PC-9 (cell line): ENCODE measurements at regions not wholly inside any gene's neighbourhood (a gene's known extent, or its start where the extent isn't known, plus 50 kb on each side); places are given as distances from the start of the nearest gene placed in this dataset.
"Not testable (repeated sequence)": the region's sequence is repeated elsewhere in the genome, so short reads cannot be mapped to it uniquely, and the experiment has no call there.

Experiments
- EZH2 ChIP-seq: fragments of 200-600 bp; sonication (generic); IDR thresholded peaks from 2 replicates; pipeline ENCODE4 v1.8.0; 2017; ENCODE audit warnings: antibody characterized with exemption, low read depth
- TF ChIP-seq, protein P1 (sequence below): fragments of 200-600 bp; sonication (generic); conservative IDR thresholded peaks from 2 replicates; pipeline ENCODE4 v1.6.1; 2017; ENCODE audit warnings: mixed run types, antibody characterized with exemption, mild to moderate bottlenecking, moderate library complexity

DNA sequence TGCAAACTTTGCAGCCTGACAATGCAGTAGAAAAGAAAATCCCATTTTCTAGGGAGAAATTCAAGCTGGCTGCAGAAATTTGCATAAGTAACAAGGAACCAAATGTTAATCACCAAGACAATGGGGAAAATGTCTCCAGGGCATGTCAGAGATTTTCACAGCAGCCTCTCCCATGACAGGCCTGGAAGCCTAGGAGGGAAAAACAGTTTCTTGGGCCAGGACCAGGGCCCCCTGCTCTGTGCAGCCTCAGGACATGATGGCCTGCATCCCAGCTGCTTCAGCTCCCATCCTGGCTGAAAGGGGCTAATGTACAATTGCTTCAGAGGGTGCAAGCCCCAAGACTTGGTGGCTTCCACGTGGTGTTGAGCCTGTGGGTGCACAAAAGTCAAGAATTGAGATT is 74.8 kb upstream of the SERPINE2 start:
- TF ChIP-seq, protein P1, sequence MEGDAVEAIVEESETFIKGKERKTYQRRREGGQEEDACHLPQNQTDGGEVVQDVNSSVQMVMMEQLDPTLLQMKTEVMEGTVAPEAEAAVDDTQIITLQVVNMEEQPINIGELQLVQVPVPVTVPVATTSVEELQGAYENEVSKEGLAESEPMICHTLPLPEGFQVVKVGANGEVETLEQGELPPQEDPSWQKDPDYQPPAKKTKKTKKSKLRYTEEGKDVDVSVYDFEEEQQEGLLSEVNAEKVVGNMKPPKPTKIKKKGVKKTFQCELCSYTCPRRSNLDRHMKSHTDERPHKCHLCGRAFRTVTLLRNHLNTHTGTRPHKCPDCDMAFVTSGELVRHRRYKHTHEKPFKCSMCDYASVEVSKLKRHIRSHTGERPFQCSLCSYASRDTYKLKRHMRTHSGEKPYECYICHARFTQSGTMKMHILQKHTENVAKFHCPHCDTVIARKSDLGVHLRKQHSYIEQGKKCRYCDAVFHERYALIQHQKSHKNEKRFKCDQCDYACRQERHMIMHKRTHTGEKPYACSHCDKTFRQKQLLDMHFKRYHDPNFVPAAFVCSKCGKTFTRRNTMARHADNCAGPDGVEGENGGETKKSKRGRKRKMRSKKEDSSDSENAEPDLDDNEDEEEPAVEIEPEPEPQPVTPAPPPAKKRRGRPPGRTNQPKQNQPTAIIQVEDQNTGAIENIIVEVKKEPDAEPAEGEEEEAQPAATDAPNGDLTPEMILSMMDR, result not testable (repeated sequence)
- TF ChIP-seq EZH2, result not testable (repeated sequence)
